NCI-H1048 (cell line): ENCODE measurements at regions not wholly inside any gene's neighbourhood (a gene's known extent, or its start where the extent isn't known, plus 50 kb on each side); places are given as distances from the start of the nearest gene placed in this dataset.
"Not testable (repeated sequence)": the region's sequence is repeated elsewhere in the genome, so short reads cannot be mapped to it uniquely, and the experiment has no call there.

Source experiments
- DNase-seq: peaks from one replicate; lab custom pipeline; 2025; lab: John Stamatoyannopoulos, UW

GRCh38 chr3:40645883-40646282 is 121.1 kb downstream of the ZNF621 start:
- no peak for DNase-seq

DNA sequence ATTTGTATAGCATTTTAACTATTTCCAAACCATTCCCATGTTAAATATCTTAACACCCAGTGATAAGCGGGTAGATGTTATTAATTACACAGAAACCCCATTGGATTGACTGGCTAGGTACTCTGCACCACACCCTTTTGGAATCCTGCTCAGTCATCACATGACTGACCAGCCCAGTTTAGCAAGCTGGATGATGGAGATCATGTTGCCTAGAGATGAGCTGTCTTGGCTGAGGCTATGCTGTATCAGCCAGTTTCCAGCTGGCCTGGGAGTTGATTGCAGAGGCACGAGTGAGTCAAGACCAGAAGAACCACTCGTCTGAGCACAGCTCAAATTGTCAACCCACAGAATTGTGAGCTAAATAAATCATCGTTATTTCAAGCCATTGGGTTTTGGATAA is 124.6 kb downstream of the ZNF621 start:
- DNase-seq = no peak

- no peak for DNase-seq
These were observed 127.3 kb downstream of the ZNF621 start for GRCh38 chr3:40652072-40652471.

- no peak for DNase-seq
These were observed 128.2 kb downstream of the ZNF621 start for GRCh38 chr3:40653001-40653400.

DNA sequence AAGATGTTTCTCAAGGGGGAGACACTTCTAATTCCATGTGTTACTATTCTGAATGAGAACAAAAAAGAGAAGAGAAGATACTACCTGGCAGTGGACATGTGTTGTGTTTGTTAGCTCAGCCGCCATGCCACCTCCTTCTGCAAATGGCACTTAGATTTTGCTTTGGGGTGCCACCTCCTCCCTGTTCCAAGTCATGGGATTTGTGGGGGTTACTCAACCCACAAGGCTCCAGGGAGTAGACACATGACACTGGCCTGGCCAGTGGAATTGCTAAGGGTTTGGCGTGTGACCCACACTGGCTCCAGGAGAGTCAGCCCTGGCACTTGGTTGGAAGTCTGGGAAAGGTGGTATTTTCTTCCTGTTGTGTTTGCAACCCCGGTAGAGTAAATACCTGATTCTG is 129.1 kb downstream of the ZNF621 start:
- DNase-seq = no peak

- no peak for DNase-seq
These were observed 130.8 kb downstream of the ZNF621 start for GRCh38 chr3:40655551-40655950.

GRCh38 chr3:40657623-40658022 is 132.9 kb downstream of the ZNF621 start:
- DNase-seq = no peak

GRCh38 chr3:40658305-40658704 is 133.5 kb downstream of the ZNF621 start:
- DNase-seq = no peak

GRCh38 chr3:40660554-40660953 is 135.8 kb downstream of the ZNF621 start:
- DNase-seq = no peak

- no peak for DNase-seq
These were observed 136.5 kb downstream of the ZNF621 start for GRCh38 chr3:40661284-40661683.

GRCh38 chr3:40663280-40663679 is 138.5 kb downstream of the ZNF621 start:
- no peak for DNase-seq

- DNase-seq = no peak
These were observed 144.4 kb downstream of the ZNF621 start for GRCh38 chr3:40669176-40669575.

DNA sequence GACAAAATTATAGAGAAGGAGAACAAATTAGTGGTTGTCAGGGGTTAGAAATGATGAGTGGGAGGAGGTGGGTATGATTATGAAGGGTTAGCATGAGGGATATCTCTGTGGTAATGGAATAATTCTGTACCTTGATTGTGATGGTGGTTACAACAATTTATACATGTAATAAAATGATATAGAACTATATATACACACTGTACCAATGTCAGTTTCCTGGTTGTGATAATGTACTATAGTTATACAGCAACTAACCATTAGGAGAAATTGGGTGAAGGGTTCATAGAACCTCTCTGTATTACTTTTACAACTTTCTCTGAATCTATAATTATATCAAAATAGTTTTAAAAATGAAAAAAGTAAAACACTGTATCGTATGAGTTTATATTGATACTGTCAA is 148.1 kb downstream of the ZNF621 start:
- no peak for DNase-seq

GRCh38 chr3:40677321-40677720 is 152.6 kb downstream of the ZNF621 start:
- no peak for DNase-seq

GRCh38 chr3:40677749-40678148 is 153.0 kb downstream of the ZNF621 start:
- no peak for DNase-seq

DNA sequence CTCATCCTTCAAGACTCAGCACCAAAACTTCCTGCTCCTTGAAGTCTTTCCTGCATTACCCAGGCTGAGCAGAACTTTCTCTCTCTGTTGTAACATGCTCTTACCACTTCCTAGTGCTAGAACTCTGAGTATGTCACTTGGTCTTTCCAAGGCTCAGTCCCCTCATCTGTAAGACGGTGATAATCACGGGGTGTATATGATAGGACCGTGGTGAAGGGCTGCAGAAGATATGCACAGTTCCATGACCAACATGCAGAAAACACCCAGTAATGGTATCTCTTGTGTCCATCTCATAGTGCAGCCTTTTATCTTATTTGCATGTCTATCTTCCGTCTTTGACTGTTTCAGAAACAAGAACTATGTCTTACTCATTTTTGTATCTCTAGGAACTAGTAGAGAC is 154.5 kb downstream of the ZNF621 start:
- no peak for DNase-seq

GRCh38 chr3:40680685-40681657 is 156.2 kb downstream of the ZNF621 start:
- DNase-seq = no peak

DNA sequence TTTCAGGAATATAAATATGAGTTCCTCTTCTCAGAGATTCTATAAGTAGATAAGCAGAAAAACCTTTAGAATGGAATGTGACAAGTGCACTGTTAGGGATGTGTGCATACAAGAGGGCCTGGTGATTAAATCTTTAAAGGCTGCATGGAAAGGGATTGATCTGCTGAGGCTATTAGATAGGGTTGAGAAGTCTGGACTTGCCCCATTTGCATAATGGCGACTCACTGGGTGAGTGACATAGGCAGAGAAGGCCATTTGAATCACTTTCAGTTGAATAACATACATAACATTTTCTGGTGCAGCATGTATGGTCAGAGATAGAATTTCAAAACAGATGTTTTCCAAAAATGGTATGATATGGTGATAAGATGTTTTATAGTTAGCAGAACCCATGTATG is 156.9 kb downstream of the ZNF621 start:
- no peak for DNase-seq

- no peak for DNase-seq
These were observed 165.1 kb downstream of the ZNF621 start for GRCh38 chr3:40689837-40690236.

GRCh38 chr3:40690749-40691451 is 166.1 kb downstream of the ZNF621 start:
- DNase-seq = no peak

GRCh38 chr3:40691452-40691861 is 166.7 kb downstream of the ZNF621 start:
- DNase-seq = no peak

DNA sequence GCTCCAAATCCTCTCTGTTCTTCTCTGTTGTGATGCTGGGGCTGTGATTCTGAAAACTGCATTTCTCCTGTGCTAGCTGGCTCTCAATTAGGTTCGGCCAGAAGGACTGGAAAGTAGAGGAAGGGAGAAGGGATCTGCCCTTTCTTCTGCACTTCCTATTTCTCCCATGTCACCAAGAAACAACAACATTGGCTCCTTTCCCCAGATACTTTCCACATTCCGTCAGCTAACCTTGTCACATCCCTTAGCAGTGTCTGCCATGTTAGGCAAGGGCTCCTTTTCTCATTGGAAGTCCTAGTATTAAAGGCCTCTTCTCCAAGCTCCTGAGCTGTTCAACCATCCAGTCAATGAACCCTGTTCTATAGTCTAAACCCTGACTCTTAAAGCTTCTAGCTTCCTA is 171.1 kb downstream of the ZNF621 start:
- no peak for DNase-seq

- DNase-seq = not testable (repeated sequence)
These were observed 173.9 kb downstream of the ZNF621 start for GRCh38 chr3:40698611-40699010.
